ENCODE measurements at regions not wholly inside any gene's neighbourhood (a gene's known extent, or its start where the extent isn't known, plus 50 kb on each side); places are given as distances from the start of the nearest gene placed in this dataset.

- Histone ChIP-seq H3K9me3 (ENCODE audit: low read length) (no peaks in the 10 kb centered on the region), H3K27me3 (ENCODE audit: insufficient read depth, low read length) (no peaks in the 10 kb centered on the region), H3K4me3 (ENCODE audit: low read length) (no peak overlapping the region)
Measured at GRCh38 chrX:7318661-7319060, 170.7 kb upstream of the PUDP start.

GRCh38 chrX:7318241-7318640 lies 170.3 kb upstream of the PUDP start:
- peaks cover 2% of the 10 kb centered on the region for H3K4me1 ChIP-seq (ENCODE audit: insufficient read depth, low read length)
- no peak overlapping the region for H3K4me3 ChIP-seq (ENCODE audit: low read length)
- H2AFZ ChIP-seq (ENCODE audit: low read depth, low read length), result no peak overlapping the region
- H3K27me3 ChIP-seq (ENCODE audit: insufficient read depth, low read length), result no peaks in the 10 kb centered on the region
- H3K9me3 ChIP-seq (ENCODE audit: low read length), result no peaks in the 10 kb centered on the region
- no peaks in the 10 kb centered on the region for H3K36me3 ChIP-seq (ENCODE audit: insufficient read depth, low read length)

More at GRCh38 chrX:7318661-7319060, 170.7 kb upstream of the PUDP start:
- H2AFZ ChIP-seq (ENCODE audit: low read depth, low read length), result no peak overlapping the region
- H3K36me3 ChIP-seq (ENCODE audit: insufficient read depth, low read length), result no peaks in the 10 kb centered on the region
- H3K4me1 ChIP-seq (ENCODE audit: insufficient read depth, low read length), result peaks cover 2% of the 10 kb centered on the region

- H3K4me3 ChIP-seq (ENCODE audit: low read length), result no peak overlapping the region
- H2AFZ ChIP-seq (ENCODE audit: low read depth, low read length), result no peak overlapping the region
- no peaks in the 10 kb centered on the region for H3K9me3 ChIP-seq (ENCODE audit: low read length)
- H3K4me1 ChIP-seq (ENCODE audit: insufficient read depth, low read length), result no peaks in the 10 kb centered on the region
- no peaks in the 10 kb centered on the region for H3K27me3 ChIP-seq (ENCODE audit: insufficient read depth, low read length)
- no peaks in the 10 kb centered on the region for H3K36me3 ChIP-seq (ENCODE audit: insufficient read depth, low read length)
Measured at GRCh38 chrX:7316887-7317286, 168.9 kb upstream of the PUDP start.

GRCh38 chrX:7316280-7316679 lies 168.3 kb upstream of the PUDP start:
- Histone ChIP-seq H3K4me1 (ENCODE audit: insufficient read depth, low read length) (no peaks in the 10 kb centered on the region), H3K9me3 (ENCODE audit: low read length) (no peaks in the 10 kb centered on the region), H3K36me3 (ENCODE audit: insufficient read depth, low read length) (no peaks in the 10 kb centered on the region), H3K4me3 (ENCODE audit: low read length) (no peak overlapping the region), H3K27me3 (ENCODE audit: insufficient read depth, low read length) (no peaks in the 10 kb centered on the region), H2AFZ (ENCODE audit: low read depth, low read length) (no peak overlapping the region)

- H3K36me3 ChIP-seq (ENCODE audit: insufficient read depth, low read length), result no peaks in the 10 kb centered on the region
- no peaks in the 10 kb centered on the region for H3K27me3 ChIP-seq (ENCODE audit: insufficient read depth, low read length)
- no peaks in the 10 kb centered on the region for H3K4me1 ChIP-seq (ENCODE audit: insufficient read depth, low read length)
- H3K4me3 ChIP-seq (ENCODE audit: low read length), result no peak overlapping the region
- H3K9me3 ChIP-seq (ENCODE audit: low read length), result no peaks in the 10 kb centered on the region
- no peak overlapping the region for H2AFZ ChIP-seq (ENCODE audit: low read depth, low read length)
Measured at GRCh38 chrX:7314425-7314824, 166.5 kb upstream of the PUDP start.

GRCh38 chrX:7307720-7308119 lies 159.8 kb upstream of the PUDP start:
- H2AFZ ChIP-seq (ENCODE audit: low read depth, low read length), result no peak overlapping the region
- H3K36me3 ChIP-seq (ENCODE audit: insufficient read depth, low read length), result no peaks in the 10 kb centered on the region
- no peaks in the 10 kb centered on the region for H3K27me3 ChIP-seq (ENCODE audit: insufficient read depth, low read length)
- H3K4me3 ChIP-seq (ENCODE audit: low read length), result no peak overlapping the region
- H3K9me3 ChIP-seq (ENCODE audit: low read length), result no peaks in the 10 kb centered on the region
- H3K4me1 ChIP-seq (ENCODE audit: insufficient read depth, low read length), result no peaks in the 10 kb centered on the region

- Histone ChIP-seq H3K4me3 (ENCODE audit: low read length) (no peak overlapping the region), H3K9me3 (ENCODE audit: low read length) (no peaks in the 10 kb centered on the region), H2AFZ (ENCODE audit: low read depth, low read length) (no peak overlapping the region), H3K27me3 (ENCODE audit: insufficient read depth, low read length) (no peaks in the 10 kb centered on the region), H3K4me1 (ENCODE audit: insufficient read depth, low read length) (peaks cover 4% of the 10 kb centered on the region), H3K36me3 (ENCODE audit: insufficient read depth, low read length) (no peaks in the 10 kb centered on the region)
Measured at GRCh38 chrX:7294483-7294882, 146.5 kb upstream of the PUDP start.

- H3K9me3 ChIP-seq (ENCODE audit: low read length), result no peaks in the 10 kb centered on the region
- no peaks in the 10 kb centered on the region for H3K27me3 ChIP-seq (ENCODE audit: insufficient read depth, low read length)
- H3K4me1 ChIP-seq (ENCODE audit: insufficient read depth, low read length), result peaks cover 4% of the 10 kb centered on the region
- H2AFZ ChIP-seq (ENCODE audit: low read depth, low read length), result no peak overlapping the region
- no peaks in the 10 kb centered on the region for H3K36me3 ChIP-seq (ENCODE audit: insufficient read depth, low read length)
- H3K4me3 ChIP-seq (ENCODE audit: low read length), result no peak overlapping the region
Measured at GRCh38 chrX:7286168-7286837, 138.3 kb upstream of the PUDP start.

- H2AFZ ChIP-seq (ENCODE audit: low read depth, low read length), result no peak overlapping the region
- peaks cover under 1% of the 10 kb centered on the region for H3K4me1 ChIP-seq (ENCODE audit: insufficient read depth, low read length)
- H3K27me3 ChIP-seq (ENCODE audit: insufficient read depth, low read length), result no peaks in the 10 kb centered on the region
- no peak overlapping the region for H3K4me3 ChIP-seq (ENCODE audit: low read length)
- H3K36me3 ChIP-seq (ENCODE audit: insufficient read depth, low read length), result no peaks in the 10 kb centered on the region
- no peaks in the 10 kb centered on the region for H3K9me3 ChIP-seq (ENCODE audit: low read length)
Measured at GRCh38 chrX:7285765-7286164, 137.8 kb upstream of the PUDP start.

GRCh38 chrX:7283741-7284140 lies 135.8 kb upstream of the PUDP start:
- Histone ChIP-seq H3K36me3 (ENCODE audit: insufficient read depth, low read length) (no peaks in the 10 kb centered on the region), H3K4me1 (ENCODE audit: insufficient read depth, low read length) (no peaks in the 10 kb centered on the region), H3K27me3 (ENCODE audit: insufficient read depth, low read length) (no peaks in the 10 kb centered on the region), H3K4me3 (ENCODE audit: low read length) (no peak overlapping the region), H3K9me3 (ENCODE audit: low read length) (no peaks in the 10 kb centered on the region), H2AFZ (ENCODE audit: low read depth, low read length) (no peak overlapping the region)

GRCh38 chrX:7280520-7280919 lies 132.6 kb upstream of the PUDP start:
- no peaks in the 10 kb centered on the region for H3K4me1 ChIP-seq (ENCODE audit: insufficient read depth, low read length)
- no peak overlapping the region for H3K4me3 ChIP-seq (ENCODE audit: low read length)
- no peaks in the 10 kb centered on the region for H3K9me3 ChIP-seq (ENCODE audit: low read length)
- H3K27me3 ChIP-seq (ENCODE audit: insufficient read depth, low read length), result no peaks in the 10 kb centered on the region
- no peak overlapping the region for H2AFZ ChIP-seq (ENCODE audit: low read depth, low read length)
- H3K36me3 ChIP-seq (ENCODE audit: insufficient read depth, low read length), result no peaks in the 10 kb centered on the region

- Histone ChIP-seq H3K4me3 (ENCODE audit: low read length) (no peak overlapping the region), H3K4me1 (ENCODE audit: insufficient read depth, low read length) (no peaks in the 10 kb centered on the region), H3K27me3 (ENCODE audit: insufficient read depth, low read length) (no peaks in the 10 kb centered on the region), H3K9me3 (ENCODE audit: low read length) (no peaks in the 10 kb centered on the region), H2AFZ (ENCODE audit: low read depth, low read length) (no peak overlapping the region), H3K36me3 (ENCODE audit: insufficient read depth, low read length) (no peaks in the 10 kb centered on the region)
Measured at GRCh38 chrX:7272346-7272745, 124.4 kb upstream of the PUDP start.

- Histone ChIP-seq H3K4me1 (ENCODE audit: insufficient read depth, low read length) (no peaks in the 10 kb centered on the region), H3K4me3 (ENCODE audit: low read length) (no peak overlapping the region), H3K27me3 (ENCODE audit: insufficient read depth, low read length) (no peaks in the 10 kb centered on the region), H3K36me3 (ENCODE audit: insufficient read depth, low read length) (no peaks in the 10 kb centered on the region), H2AFZ (ENCODE audit: low read depth, low read length) (no peak overlapping the region), H3K9me3 (ENCODE audit: low read length) (no peaks in the 10 kb centered on the region)
Measured at GRCh38 chrX:7270933-7271332, 123.0 kb upstream of the PUDP start.

- no peaks in the 10 kb centered on the region for H3K36me3 ChIP-seq (ENCODE audit: insufficient read depth, low read length)
- H3K4me1 ChIP-seq (ENCODE audit: insufficient read depth, low read length), result no peaks in the 10 kb centered on the region
- H3K4me3 ChIP-seq (ENCODE audit: low read length), result no peak overlapping the region
- no peaks in the 10 kb centered on the region for H3K9me3 ChIP-seq (ENCODE audit: low read length)
- H3K27me3 ChIP-seq (ENCODE audit: insufficient read depth, low read length), result no peaks in the 10 kb centered on the region
- H2AFZ ChIP-seq (ENCODE audit: low read depth, low read length), result no peak overlapping the region
Measured at GRCh38 chrX:7269991-7270390, 122.0 kb upstream of the PUDP start.

Measured in neuron (in vitro differentiated cells).